Left lung (tissue), 4 donors: ENCODE measurements at regions not wholly inside any gene's neighbourhood (a gene's known extent, or its start where the extent isn't known, plus 50 kb on each side); places are given as distances from the start of the nearest gene placed in this dataset.

ENCODE experiments used
- ATAC-seq: fragments of 200-7000 bp; cut with Tn5 transposase; one replicate; pipeline ENCODE4 v1.9.1; 2020; ENCODE audit warnings: moderate library complexity
- DNase-seq, 4 donors: peaks; one replicate each; pipeline ENCODE4 v3.0.0-alpha.2; 2013 to 2020
- H3K27ac ChIP-seq, 2 donors: fragments of 200-600 bp; sonication (generic) in 1 of 2; one replicate each; pipeline versions ENCODE4 v1.5.0 to v1.8.0; 2020 to 2021
- H3K27me3 ChIP-seq, 2 donors: fragments of 200-600 bp; sonication (generic) in 1 of 2; one replicate each; pipeline versions ENCODE4 v1.5.0 to v1.8.0; 2020 to 2021
- H3K36me3 ChIP-seq, 2 donors: fragments of 200-600 bp; sonication (generic) in 1 of 2; one replicate each; pipeline versions ENCODE4 v1.5.0 to v1.8.0; 2020 to 2021
- H3K4me1 ChIP-seq, 2 donors: fragments of 200-600 bp; one replicate each; pipeline ENCODE4 v1.8.0; 2021
- H3K4me3 ChIP-seq, 2 donors: fragments of 200-600 bp; sonication (generic) in 1 of 2; one replicate each; pipeline versions ENCODE4 v1.5.0 to v1.8.0; 2020 to 2021; ENCODE audit warnings: mild to moderate bottlenecking in 1 of 2
- H3K9me3 ChIP-seq, 2 donors: fragments of 200-600 bp; sonication (generic) in 1 of 2; one replicate each; pipeline versions ENCODE4 v1.5.0 to v1.8.0; 2020 to 2021
- intact Hi-C, 2 donors: fragments of 100-400 bp; cut with DNase I; formaldehyde crosslinking; loops; one replicate each; pipeline versions ENCODE4 v1.11.2 to v1.14.2; 2022
- TF ChIP-seq, protein P1 (sequence below), 2 donors: fragments of 200-600 bp; sonication (generic) in 1 of 2; IDR thresholded peaks; one replicate each; pipeline versions ENCODE4 v1.5.0 to v1.8.0; 2021; ENCODE audit warnings: antibody characterized with exemption in 2 of 2
- donor health status: DM: no; HTN: yes; CAD: no.
- donor health status: DM: no; HTN: no; CAD: no.

DNA sequence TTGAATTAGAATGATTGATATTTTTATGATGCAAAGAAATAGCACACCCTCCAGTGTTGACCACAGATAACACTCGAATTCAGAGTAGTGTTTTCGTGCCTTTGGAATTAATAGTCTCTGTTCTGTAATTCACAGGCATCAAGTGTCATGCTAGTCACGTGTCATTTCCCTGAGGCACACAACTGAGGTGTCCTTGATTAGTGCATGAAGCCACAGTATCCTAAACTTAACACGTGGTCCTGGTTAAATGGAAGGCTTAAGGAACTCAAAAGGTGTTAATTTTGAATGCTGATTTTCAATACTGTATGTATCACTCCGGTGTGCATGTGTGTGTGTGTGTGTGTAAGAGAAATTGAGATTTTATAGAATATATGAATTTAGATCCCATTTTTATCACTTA is 625.6 kb downstream of the TMEM114 start:
- H3K4me3 ChIP-seq: no peak overlapping the region
- intact Hi-C loops: no loop called here
- ATAC-seq (no peak), DNase-seq (no peak)
- no peak overlapping the region for H3K27ac ChIP-seq
- no peaks in the 10 kb centered on the region for H3K36me3 ChIP-seq
- TF ChIP-seq, protein P1, sequence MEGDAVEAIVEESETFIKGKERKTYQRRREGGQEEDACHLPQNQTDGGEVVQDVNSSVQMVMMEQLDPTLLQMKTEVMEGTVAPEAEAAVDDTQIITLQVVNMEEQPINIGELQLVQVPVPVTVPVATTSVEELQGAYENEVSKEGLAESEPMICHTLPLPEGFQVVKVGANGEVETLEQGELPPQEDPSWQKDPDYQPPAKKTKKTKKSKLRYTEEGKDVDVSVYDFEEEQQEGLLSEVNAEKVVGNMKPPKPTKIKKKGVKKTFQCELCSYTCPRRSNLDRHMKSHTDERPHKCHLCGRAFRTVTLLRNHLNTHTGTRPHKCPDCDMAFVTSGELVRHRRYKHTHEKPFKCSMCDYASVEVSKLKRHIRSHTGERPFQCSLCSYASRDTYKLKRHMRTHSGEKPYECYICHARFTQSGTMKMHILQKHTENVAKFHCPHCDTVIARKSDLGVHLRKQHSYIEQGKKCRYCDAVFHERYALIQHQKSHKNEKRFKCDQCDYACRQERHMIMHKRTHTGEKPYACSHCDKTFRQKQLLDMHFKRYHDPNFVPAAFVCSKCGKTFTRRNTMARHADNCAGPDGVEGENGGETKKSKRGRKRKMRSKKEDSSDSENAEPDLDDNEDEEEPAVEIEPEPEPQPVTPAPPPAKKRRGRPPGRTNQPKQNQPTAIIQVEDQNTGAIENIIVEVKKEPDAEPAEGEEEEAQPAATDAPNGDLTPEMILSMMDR (IDR thresholded peaks at IDR 0.05): no peak
- H3K4me1 ChIP-seq: no peaks in the 10 kb centered on the region
- H3K27me3 ChIP-seq: no peaks in the 10 kb centered on the region
- H3K9me3 ChIP-seq: no peaks in the 10 kb centered on the region

DNA sequence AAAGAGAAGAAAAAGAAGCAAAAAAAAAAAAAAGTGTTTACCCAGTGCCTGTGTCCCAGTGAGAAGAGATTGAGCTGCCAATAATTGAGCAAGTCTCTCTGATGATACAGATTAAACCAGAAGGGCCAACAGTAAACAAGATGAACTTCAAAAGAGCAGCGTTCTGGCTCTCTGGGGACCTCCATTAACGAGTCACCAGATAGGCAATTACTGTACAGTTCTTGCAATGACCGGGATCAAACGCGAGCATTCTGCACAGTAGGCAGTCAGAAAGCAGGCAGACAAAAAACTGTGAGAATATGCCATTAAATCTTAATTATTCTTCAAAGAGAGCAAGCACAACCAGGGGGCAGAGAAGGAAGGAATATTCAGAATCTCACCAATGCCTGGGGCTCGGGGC is 626.1 kb downstream of the TMEM114 start:
- Histone ChIP-seq H3K36me3 (no peaks in the 10 kb centered on the region), H3K4me1 (no peaks in the 10 kb centered on the region), H3K9me3 (no peaks in the 10 kb centered on the region), H3K27me3 (no peaks in the 10 kb centered on the region), H3K4me3 (no peak overlapping the region), H3K27ac (no peak overlapping the region)
- ATAC-seq (no peak), DNase-seq (no peak)
- TF ChIP-seq, protein P1 (IDR thresholded peaks at IDR 0.05): no peak
- intact Hi-C loops: no loop called here

DNA sequence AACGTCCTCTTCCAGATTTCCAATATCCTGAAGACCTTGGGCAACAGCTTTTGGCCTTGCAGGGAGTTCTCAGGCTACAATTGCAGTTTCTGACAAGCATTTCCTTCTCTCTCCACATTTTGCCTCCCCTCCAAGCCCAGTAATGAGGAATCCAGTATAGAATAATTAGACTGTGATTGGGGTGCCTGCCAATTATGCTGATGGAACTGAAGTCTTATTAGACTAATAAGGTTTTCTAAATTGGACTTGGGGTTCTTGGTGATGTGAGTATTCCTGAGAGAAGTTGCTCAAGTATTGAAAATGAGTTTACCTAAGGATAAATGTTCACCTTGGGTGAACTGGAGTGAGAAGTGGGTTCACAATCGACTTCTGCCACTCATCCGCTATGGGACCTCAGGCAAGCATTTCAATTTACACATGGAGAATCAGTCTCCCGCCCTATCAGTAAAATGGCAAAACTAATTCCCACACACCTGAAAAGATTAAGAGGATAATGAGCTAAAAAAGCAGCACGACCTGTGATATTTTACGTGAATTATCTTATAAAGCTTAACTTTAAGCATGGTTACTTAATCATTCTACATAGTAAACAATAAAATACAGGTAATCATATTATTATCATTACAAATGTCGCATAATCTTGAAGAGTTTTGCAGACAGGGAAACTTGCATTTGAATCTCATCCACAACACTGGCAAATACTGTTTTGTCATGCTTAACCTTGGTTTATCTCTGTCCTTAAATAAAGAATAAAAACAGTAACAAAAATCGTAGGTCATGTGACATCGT is 628.0 kb downstream of the TMEM114 start:
- TF ChIP-seq, protein P1 (IDR thresholded peaks at IDR 0.05): no peak
- no peak for ATAC-seq
- no peak overlapping the region for H3K4me3 ChIP-seq
- H3K4me1 ChIP-seq: no peaks in the 10 kb centered on the region
- no peaks in the 10 kb centered on the region for H3K36me3 ChIP-seq
- no peaks in the 10 kb centered on the region for H3K27me3 ChIP-seq
- no peak for DNase-seq
- no peaks in the 10 kb centered on the region for H3K9me3 ChIP-seq
- intact Hi-C loops: no loop called here
- no peak overlapping the region for H3K27ac ChIP-seq

DNA sequence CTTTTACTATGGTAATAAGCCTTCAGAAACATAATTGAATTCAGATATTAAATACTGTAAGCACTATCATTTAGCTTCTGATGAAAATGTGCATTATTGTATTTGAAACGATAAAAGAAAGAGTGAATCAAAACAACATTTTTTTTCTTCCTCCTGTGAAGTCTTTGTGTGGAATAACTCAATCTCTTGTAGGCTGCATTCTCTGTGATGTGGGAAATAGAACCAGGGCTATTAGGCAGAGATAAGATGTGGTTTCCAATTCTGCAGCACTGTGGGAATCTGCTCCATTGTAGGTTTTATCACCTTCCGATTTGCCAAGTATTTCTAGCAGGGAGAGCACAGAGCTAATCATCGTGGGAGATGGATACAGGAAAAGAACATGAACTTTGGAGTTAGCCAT is 624.5 kb downstream of the RBFOX1 start:
- no peaks in the 10 kb centered on the region for H3K36me3 ChIP-seq
- no peaks in the 10 kb centered on the region for H3K27me3 ChIP-seq
- H3K9me3 ChIP-seq: no peaks in the 10 kb centered on the region
- intact Hi-C loops: no loop called here
- H3K4me3 ChIP-seq: no peak overlapping the region
- no peak overlapping the region for H3K27ac ChIP-seq
- no peak for DNase-seq
- no peaks in the 10 kb centered on the region for H3K4me1 ChIP-seq
- TF ChIP-seq, protein P1 (IDR thresholded peaks at IDR 0.05): no peak
- no peak for ATAC-seq

DNA sequence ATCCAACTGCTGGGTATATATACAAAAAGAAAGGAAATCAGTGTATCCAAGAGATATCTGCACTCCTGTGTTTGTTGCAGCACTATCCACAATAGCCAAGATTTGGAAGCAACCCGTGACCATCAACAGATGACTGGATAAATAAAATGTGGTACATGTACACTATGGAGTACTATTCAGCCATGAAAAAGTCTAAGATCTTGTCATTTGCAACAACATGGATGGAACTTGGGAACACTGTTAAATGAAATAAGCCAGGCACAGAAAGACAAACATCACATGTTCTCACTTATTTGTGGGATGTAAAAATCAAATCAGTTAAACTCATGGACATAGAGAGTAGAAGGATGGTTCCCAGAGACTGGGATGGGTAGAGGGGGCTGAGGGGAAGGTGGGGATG is 620.7 kb downstream of the RBFOX1 start:
- Histone ChIP-seq H3K4me1 (no peaks in the 10 kb centered on the region), H3K27me3 (no peaks in the 10 kb centered on the region), H3K4me3 (no peak overlapping the region), H3K9me3 (no peaks in the 10 kb centered on the region), H3K36me3 (no peaks in the 10 kb centered on the region), H3K27ac (no peak overlapping the region)
- TF ChIP-seq, protein P1 (IDR thresholded peaks at IDR 0.05): no peak
- no peak for ATAC-seq
- intact Hi-C loops: no loop called here
- no peak for DNase-seq
